ENCODE measurements at regions not wholly inside any gene's neighbourhood (a gene's known extent, or its start where the extent isn't known, plus 50 kb on each side); places are given as distances from the start of the nearest gene placed in this dataset.

DNA sequence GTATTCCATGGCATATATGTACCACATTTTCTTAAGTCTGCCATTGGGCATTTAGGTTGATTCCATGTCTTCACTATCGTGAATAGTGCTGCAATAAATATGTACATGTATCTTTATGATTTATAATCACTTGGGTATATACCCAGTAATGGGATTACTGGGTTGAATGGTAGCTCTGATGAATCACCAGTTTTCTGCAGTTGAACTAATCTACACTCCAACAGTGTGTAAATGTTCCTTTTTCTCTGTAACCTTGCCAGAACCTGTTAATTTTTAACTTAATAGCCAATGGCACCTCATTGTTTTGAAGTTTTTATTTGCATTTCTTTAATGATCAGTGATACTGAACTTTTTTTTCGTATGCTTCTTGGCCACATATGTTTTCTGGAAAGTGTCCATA, 152.5 kb downstream of the CCNG2 start:
- in situ Hi-C loops (cut with HindIII; ENCODE audit: low pct_unique_long_range_greater_than_20kb, low sequenced_read_pairs) = no loop called here
- no peak overlapping the region for H3K27ac ChIP-seq (ENCODE audit: low read length)
- no TSS peak for BruUV-seq (replicated peaks)
- CTCF ChIA-PET = no interaction called here
- POLR2A ChIA-PET = no interaction called here
- H3K36me3 ChIP-seq (ENCODE audit: control insufficient read depth, insufficient read depth, low read length) = no peaks in the 10 kb centered on the region
- ATAC-seq (no peak), DNase-seq (ENCODE audit: low read depth, low spot score) (no peak)
- TF ChIP-seq POLR2AphosphoS5 (IDR thresholded peaks at IDR 0.05; ENCODE audit: low read depth, low read length) = no peak
- no peak for TF ChIP-seq TCF7L2 (IDR thresholded peaks at IDR 0.05; ENCODE audit: low read depth, low read length)
- TF ChIP-seq, protein P1, sequence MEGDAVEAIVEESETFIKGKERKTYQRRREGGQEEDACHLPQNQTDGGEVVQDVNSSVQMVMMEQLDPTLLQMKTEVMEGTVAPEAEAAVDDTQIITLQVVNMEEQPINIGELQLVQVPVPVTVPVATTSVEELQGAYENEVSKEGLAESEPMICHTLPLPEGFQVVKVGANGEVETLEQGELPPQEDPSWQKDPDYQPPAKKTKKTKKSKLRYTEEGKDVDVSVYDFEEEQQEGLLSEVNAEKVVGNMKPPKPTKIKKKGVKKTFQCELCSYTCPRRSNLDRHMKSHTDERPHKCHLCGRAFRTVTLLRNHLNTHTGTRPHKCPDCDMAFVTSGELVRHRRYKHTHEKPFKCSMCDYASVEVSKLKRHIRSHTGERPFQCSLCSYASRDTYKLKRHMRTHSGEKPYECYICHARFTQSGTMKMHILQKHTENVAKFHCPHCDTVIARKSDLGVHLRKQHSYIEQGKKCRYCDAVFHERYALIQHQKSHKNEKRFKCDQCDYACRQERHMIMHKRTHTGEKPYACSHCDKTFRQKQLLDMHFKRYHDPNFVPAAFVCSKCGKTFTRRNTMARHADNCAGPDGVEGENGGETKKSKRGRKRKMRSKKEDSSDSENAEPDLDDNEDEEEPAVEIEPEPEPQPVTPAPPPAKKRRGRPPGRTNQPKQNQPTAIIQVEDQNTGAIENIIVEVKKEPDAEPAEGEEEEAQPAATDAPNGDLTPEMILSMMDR (IDR thresholded peaks at IDR 0.05) = no peak
- TF ChIP-seq, protein P2, sequence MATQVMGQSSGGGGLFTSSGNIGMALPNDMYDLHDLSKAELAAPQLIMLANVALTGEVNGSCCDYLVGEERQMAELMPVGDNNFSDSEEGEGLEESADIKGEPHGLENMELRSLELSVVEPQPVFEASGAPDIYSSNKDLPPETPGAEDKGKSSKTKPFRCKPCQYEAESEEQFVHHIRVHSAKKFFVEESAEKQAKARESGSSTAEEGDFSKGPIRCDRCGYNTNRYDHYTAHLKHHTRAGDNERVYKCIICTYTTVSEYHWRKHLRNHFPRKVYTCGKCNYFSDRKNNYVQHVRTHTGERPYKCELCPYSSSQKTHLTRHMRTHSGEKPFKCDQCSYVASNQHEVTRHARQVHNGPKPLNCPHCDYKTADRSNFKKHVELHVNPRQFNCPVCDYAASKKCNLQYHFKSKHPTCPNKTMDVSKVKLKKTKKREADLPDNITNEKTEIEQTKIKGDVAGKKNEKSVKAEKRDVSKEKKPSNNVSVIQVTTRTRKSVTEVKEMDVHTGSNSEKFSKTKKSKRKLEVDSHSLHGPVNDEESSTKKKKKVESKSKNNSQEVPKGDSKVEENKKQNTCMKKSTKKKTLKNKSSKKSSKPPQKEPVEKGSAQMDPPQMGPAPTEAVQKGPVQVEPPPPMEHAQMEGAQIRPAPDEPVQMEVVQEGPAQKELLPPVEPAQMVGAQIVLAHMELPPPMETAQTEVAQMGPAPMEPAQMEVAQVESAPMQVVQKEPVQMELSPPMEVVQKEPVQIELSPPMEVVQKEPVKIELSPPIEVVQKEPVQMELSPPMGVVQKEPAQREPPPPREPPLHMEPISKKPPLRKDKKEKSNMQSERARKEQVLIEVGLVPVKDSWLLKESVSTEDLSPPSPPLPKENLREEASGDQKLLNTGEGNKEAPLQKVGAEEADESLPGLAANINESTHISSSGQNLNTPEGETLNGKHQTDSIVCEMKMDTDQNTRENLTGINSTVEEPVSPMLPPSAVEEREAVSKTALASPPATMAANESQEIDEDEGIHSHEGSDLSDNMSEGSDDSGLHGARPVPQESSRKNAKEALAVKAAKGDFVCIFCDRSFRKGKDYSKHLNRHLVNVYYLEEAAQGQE (IDR thresholded peaks at IDR 0.05; ENCODE audit: insufficient read depth in 1 of 2, low read depth in 2 of 2, low read length in 1 of 2) = no peak
- TF ChIP-seq SIN3A (IDR thresholded peaks at IDR 0.05; ENCODE audit: borderline replicate concordance, insufficient read depth, low read depth, low read length) = no peak
- H3K27me3 ChIP-seq (ENCODE audit: control insufficient read depth, insufficient read depth, low read length) = no peaks in the 10 kb centered on the region
- H3K9me3 ChIP-seq (ENCODE audit: control insufficient read depth, insufficient read depth, low read depth, low read length) = no peaks in the 10 kb centered on the region
- no peaks in the 10 kb centered on the region for H3K4me1 ChIP-seq (ENCODE audit: control insufficient read depth, insufficient read depth, low read length)
- no peak overlapping the region for H3K4me3 ChIP-seq (ENCODE audit: low read depth in 2 of 2, low read length in 2 of 2)
- intact Hi-C loops (cut with micrococcal nuclease; ENCODE audit: unreplicated experiment) = loop anchor here (10.0 kb wide), 1 partner anchor 65 kb away; no protein-coding TSS in a partner anchor

DNA sequence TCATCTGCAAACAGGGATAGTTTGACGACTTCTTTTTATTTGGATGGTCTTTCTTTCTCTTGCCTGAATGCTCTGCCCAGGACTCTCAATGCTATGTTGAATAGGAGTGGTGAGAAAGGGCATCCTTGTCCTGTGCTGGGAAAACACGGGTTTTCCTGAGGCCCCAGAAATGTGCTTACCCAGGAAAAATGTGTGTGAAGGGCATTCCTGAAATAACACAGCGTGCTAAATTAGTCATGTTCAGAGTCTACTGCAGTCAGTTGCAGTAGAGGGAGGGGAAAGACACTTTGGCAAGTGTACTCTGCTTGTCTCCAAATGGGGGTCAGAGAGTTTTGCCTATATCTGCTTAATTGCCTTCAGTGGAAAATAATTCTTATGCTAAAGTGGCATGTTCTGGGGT, 153.9 kb downstream of the CCNG2 start:
- POLR2A ChIA-PET = no interaction called here
- no peak for ATAC-seq
- BruUV-seq (replicated peaks) = no TSS peak
- H3K27ac ChIP-seq (ENCODE audit: low read length) = no peak overlapping the region
- intact Hi-C loops (cut with micrococcal nuclease; ENCODE audit: unreplicated experiment) (no loop called here), in situ Hi-C loops (cut with HindIII; ENCODE audit: low pct_unique_long_range_greater_than_20kb, low sequenced_read_pairs) (no loop called here)
- DNase-seq (ENCODE audit: low read depth, low spot score) = no peak
- H3K36me3 ChIP-seq (ENCODE audit: control insufficient read depth, insufficient read depth, low read length) = no peaks in the 10 kb centered on the region
- H3K9me3 ChIP-seq (ENCODE audit: control insufficient read depth, insufficient read depth, low read depth, low read length) = no peaks in the 10 kb centered on the region
- no peak overlapping the region for H3K4me3 ChIP-seq (ENCODE audit: low read depth in 2 of 2, low read length in 2 of 2)
- H3K4me1 ChIP-seq (ENCODE audit: control insufficient read depth, insufficient read depth, low read length) = no peaks in the 10 kb centered on the region
- no peaks in the 10 kb centered on the region for H3K27me3 ChIP-seq (ENCODE audit: control insufficient read depth, insufficient read depth, low read length)
- TF ChIP-seq, protein P1 (IDR thresholded peaks at IDR 0.05) = no peak
- TF ChIP-seq POLR2AphosphoS5 (IDR thresholded peaks at IDR 0.05; ENCODE audit: low read depth, low read length) (no peak), SIN3A (IDR thresholded peaks at IDR 0.05; ENCODE audit: borderline replicate concordance, insufficient read depth, low read depth, low read length) (no peak), TCF7L2 (IDR thresholded peaks at IDR 0.05; ENCODE audit: low read depth, low read length) (no peak)
- TF ChIP-seq, protein P2 (IDR thresholded peaks at IDR 0.05; ENCODE audit: insufficient read depth in 1 of 2, low read depth in 2 of 2, low read length in 1 of 2) = no peak
- CTCF ChIA-PET = no interaction called here

Data from Panc1 (cell line).